Small intestine (tissue), 7 donors: ENCODE measurements at regions not wholly inside any gene's neighbourhood (a gene's known extent, or its start where the extent isn't known, plus 50 kb on each side); places are given as distances from the start of the nearest gene placed in this dataset.

ENCODE experiments used
- DNase-seq, 2 donors: peaks; one replicate each; pipeline versions ENCODE4 v3.0.0 to v3.0.0-alpha.2; 2013
- FAIRE-seq: peaks from 2 replicates; lab custom pipeline; 2012; peaks lifted over from hg19 to GRCh38; lab: Jason Lieb, UNC
- H3K27ac ChIP-seq, 3 donors: one replicate each; pipeline ENCODE4 v1.5.1; 2013; ENCODE audit warnings: low read length in 2 of 3, mild to moderate bottlenecking in 2 of 3, control low read depth in 1 of 3, inconsistent platforms in 1 of 3, low read depth in 1 of 3, moderate library complexity in 1 of 3
- H3K27me3 ChIP-seq, 3 donors: one replicate each; pipeline ENCODE4 v1.6.1; 2013; ENCODE audit warnings: low read length in 3 of 3, inconsistent platforms in 1 of 3; ENCODE audit not compliant: control insufficient read depth in 3 of 3, insufficient read depth in 3 of 3
- H3K36me3 ChIP-seq, 3 donors: one replicate each; pipeline ENCODE4 v1.6.1; 2013; ENCODE audit warnings: low read length in 3 of 3, inconsistent platforms in 1 of 3, low read depth in 1 of 3, mild to moderate bottlenecking in 1 of 3, moderate library complexity in 1 of 3; ENCODE audit not compliant: control insufficient read depth in 3 of 3, insufficient read depth in 2 of 3
- H3K4me1 ChIP-seq, 3 donors: one replicate each; pipeline ENCODE4 v1.6.1; 2013; ENCODE audit warnings: low read length in 2 of 3, inconsistent platforms in 1 of 3, low read depth in 1 of 3, mild to moderate bottlenecking in 1 of 3, moderate library complexity in 1 of 3; ENCODE audit not compliant: control insufficient read depth in 3 of 3, insufficient read depth in 2 of 3
- H3K4me3 ChIP-seq, 3 donors: one replicate each; pipeline ENCODE4 v1.5.1; 2013; ENCODE audit warnings: low read length in 3 of 3, control low read depth in 1 of 3, inconsistent platforms in 1 of 3, low read depth in 1 of 3, mild to moderate bottlenecking in 1 of 3, moderate library complexity in 1 of 3
- H3K9me3 ChIP-seq, 2 donors: one replicate each; pipeline ENCODE4 v1.6.1; 2013; ENCODE audit warnings: low read depth in 1 of 2, low read length in 1 of 2; ENCODE audit not compliant: control insufficient read depth in 2 of 2, insufficient read depth in 1 of 2
- WGBS, 3 donors: extraction: QIAGEN DNeasy Blood & Tissue Kit; methylation state at CpG; one replicate each; pipeline ENCODE4 v1.1.7; 2013; 5-methylcytosine and 5-hydroxymethylcytosine counted together
- donor health status: healthy with polysubstance abuse.
- donor health status: control.
- donor health status: control.
- donor health status: Bipolar disorder and iron deficiency.
- donor health status: healthy.

DNA sequence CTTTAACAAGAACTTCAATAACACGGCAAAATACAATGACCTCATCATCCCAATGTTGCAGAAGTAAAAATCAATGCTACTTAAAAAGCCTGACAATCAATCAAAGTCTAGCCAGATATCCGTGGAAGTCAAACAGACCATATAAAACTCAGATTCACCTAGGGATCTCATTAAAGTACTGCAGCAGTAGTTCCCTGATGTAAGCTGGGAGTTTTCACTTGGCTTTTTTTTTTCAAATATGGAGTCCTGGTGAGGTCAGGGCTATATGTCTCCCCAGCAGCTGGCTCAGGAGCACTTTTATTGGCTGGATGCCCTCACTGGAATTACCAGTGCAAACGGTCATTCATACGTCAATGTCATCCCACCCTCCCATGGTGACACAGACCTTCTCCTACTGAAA, 220.6 kb upstream of the SLC30A5 start:
- no peaks in the 10 kb centered on the region for H3K9me3 ChIP-seq
- H3K27me3 ChIP-seq, result no peaks in the 10 kb centered on the region
- H3K27ac ChIP-seq, result no peak overlapping the region
- 43 to 59% (median 58%) methylated on average over 4 of the region's 4 CpGs for WGBS, 3 donors
- FAIRE-seq (no peak), DNase-seq (no peak)
- H3K4me3 ChIP-seq, result no peak overlapping the region
- no peaks in the 10 kb centered on the region for H3K4me1 ChIP-seq
- no peaks in the 10 kb centered on the region for H3K36me3 ChIP-seq

DNA sequence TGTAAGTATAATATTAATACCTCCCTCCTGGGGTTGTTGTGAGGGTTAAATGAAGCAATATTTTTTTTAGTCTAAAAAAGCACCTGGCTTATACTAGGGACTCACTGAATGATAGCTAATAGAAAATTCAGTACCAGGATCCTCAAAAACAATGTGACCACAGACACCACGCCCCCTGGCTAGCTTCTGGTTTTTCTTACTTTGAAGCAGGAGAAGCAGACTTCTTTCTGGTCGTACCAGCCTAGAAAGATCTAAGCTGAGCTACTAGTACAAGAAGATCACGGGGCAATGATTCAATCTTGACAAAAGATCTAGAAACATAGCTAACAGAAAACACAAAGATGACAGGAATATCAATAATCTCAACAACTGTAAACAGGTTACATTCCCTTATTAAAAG, 218.5 kb upstream of the SLC30A5 start:
- FAIRE-seq, result no peak
- no peaks in the 10 kb centered on the region for H3K36me3 ChIP-seq
- WGBS, 3 donors, result 61 to 83% (median 74%) methylated on average over 3 of the region's 3 CpGs

DNA sequence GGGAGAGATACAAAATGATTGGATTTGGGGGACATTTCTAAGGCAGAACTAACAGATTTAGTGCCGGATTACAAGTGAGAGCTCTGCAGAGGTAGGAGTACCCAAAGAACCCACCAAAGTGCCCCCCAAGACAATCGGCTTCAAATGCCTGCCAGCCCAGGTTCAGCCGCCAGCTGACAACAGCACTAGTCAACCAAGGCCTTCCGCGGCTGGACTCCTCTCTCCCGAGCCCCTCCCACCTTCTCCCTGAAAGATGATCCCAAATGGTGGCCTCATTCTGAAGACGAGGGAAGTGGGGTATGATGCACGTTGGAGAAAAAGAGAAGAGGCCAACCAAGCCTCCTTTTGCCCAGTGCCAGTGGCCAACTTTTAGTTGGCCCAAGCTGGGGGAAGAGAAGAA, 210.4 kb upstream of the SLC30A5 start:
- DNase-seq (no peak), FAIRE-seq (no peak)
- no peaks in the 10 kb centered on the region for H3K4me1 ChIP-seq
- no peaks in the 10 kb centered on the region for H3K9me3 ChIP-seq
- no peaks in the 10 kb centered on the region for H3K36me3 ChIP-seq
- no peak overlapping the region for H3K27ac ChIP-seq
- H3K4me3 ChIP-seq, result no peak overlapping the region
- 83 to 92% (median 87%) methylated on average over 8 of the region's 8 CpGs for WGBS, 3 donors
- H3K27me3 ChIP-seq, result no peaks in the 10 kb centered on the region

More for the DNA sequence above, 218.5 kb upstream of the SLC30A5 start:
- DNase-seq, result no peak
- Histone ChIP-seq H3K4me1 (no peaks in the 10 kb centered on the region), H3K27me3 (no peaks in the 10 kb centered on the region), H3K9me3 (no peaks in the 10 kb centered on the region), H3K27ac (no peak overlapping the region), H3K4me3 (no peak overlapping the region)

DNA sequence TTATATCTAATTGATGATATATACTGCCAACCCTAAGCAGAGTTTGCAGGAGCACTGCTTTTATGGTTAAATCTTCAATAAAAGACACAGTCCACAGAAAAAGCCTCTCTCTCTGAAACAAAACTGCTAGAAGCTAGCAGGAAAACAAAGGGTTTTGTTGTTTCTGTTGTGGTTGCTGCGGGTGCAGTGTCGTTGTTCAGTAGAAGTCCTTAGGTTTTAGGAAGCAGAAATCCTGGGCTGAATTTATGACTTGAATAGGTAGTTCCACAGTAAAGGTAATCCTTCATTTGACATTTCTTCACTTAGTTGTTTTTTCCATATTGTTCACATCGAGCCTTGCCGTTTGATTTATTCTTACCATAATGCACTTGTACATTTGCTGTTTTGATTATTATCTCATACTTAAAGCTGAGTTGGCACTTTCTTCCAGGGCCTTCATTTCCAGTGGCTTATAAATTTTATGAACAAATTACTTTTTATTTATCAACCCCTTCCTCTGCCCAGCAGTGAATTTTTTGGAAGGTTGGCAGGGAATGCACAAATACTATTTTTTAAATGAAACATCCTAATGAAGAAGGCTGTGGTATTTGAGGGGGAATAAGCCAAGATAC, 209.6 kb upstream of the SLC30A5 start:
- WGBS, 3 donors, result 48 to 76% (median 58%) methylated on average over 4 of the region's 4 CpGs
- Histone ChIP-seq H3K4me1 (no peaks in the 10 kb centered on the region), H3K9me3 (no peaks in the 10 kb centered on the region), H3K27ac (no peak overlapping the region), H3K4me3 (no peak overlapping the region), H3K27me3 (no peaks in the 10 kb centered on the region), H3K36me3 (no peaks in the 10 kb centered on the region)
- FAIRE-seq, result no peak
- no peak for DNase-seq

DNA sequence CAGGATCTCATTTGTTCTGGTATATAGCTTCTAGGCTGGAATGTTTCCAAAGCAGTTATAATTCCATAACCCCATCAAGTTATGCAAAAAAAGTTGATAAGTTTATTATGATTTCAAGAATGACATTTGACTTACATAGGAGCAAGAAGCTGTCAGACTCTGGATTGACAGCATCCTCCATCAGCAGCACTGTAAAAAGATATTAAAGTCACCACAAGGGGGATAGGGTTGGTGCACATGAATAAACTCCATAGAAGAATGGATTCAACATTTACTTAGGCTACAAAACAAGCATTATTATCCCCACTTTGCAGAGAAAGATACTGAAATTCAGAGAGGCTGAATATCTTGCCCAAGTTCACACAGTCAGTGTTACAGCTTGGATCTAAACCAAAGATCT, 208.9 kb upstream of the SLC30A5 start:
- H3K36me3 ChIP-seq, result no peaks in the 10 kb centered on the region
- DNase-seq, result peak; percentile 2 to 5
- FAIRE-seq, result no peak
- no peaks in the 10 kb centered on the region for H3K4me1 ChIP-seq
- H3K27ac ChIP-seq, result no peak overlapping the region
- H3K27me3 ChIP-seq, result no peaks in the 10 kb centered on the region
- no peaks in the 10 kb centered on the region for H3K9me3 ChIP-seq
- no peak overlapping the region for H3K4me3 ChIP-seq

DNA sequence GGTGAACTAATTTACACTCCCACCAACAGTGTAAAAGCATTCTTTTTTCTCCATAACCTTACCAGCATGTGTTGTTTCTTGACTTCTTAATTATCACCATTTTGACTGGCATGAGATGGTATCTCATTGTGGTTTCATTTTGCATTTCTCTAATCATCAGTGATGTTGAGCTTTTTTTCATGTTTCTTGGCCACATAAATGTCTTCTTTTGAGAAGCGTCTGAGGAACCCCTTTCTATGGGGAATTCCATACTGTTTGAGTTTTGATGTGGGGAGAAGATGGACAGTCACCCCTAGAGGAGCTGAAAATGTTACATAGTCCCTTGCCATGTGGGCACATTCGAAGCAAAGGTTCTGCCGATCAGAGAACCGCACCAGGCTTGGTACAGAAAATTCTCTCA, 207.0 kb upstream of the SLC30A5 start:
- no peak for DNase-seq
- H3K9me3 ChIP-seq, result no peaks in the 10 kb centered on the region
- no peaks in the 10 kb centered on the region for H3K4me1 ChIP-seq
- H3K27ac ChIP-seq, result no peak overlapping the region
- H3K4me3 ChIP-seq, result no peak overlapping the region
- 82 to 94% (median 89%) methylated on average over 4 of the region's 4 CpGs for WGBS, 3 donors
- FAIRE-seq, result no peak
- H3K27me3 ChIP-seq, result no peaks in the 10 kb centered on the region
- H3K36me3 ChIP-seq, result no peaks in the 10 kb centered on the region

DNA sequence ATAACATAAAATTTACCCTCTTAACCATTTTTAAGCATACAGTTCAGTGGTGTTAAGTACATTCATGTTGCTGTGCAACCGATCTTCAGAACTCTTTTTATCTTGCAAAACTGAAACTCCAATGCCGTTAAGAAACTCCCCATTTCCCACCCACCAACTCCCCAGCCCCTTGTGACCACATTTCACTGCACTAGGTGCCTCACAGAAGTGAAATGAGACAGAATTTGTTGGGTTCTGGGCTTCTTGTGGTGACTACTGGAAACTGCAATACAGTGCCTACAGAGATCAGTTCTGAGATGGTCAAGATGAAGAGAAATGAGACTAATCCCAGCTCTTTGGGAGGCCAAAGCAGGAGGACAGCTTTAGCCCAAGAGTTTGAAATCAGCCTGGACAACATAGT, 202.1 kb upstream of the SLC30A5 start:
- Histone ChIP-seq H3K36me3 (no peaks in the 10 kb centered on the region), H3K27me3 (no peaks in the 10 kb centered on the region), H3K27ac (no peak overlapping the region), H3K4me3 (no peak overlapping the region), H3K4me1 (no peaks in the 10 kb centered on the region), H3K9me3 (no peaks in the 10 kb centered on the region)
- FAIRE-seq (no peak), DNase-seq (no peak)
- 62 to 73% (median 70%) methylated on average over 2 of the region's 2 CpGs for WGBS, 3 donors

DNA sequence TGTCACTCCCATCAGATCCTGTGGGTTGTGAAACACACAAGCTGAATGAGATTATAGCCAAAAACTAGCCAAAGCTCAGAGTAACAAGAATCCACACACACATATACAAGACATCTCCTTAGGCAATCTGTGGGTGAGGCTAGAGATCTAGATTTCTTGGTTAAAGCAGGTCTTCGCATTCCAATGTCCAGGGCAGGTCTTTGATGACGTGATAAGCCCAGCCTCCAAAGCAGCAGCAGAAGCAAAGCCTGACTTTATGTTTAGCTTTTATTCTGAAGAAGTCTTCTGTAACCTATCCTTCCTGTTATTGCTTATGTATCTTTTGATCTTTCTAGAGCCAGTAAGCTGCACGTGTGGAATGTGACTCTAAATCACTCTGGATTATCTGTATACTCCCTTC, 199.1 kb upstream of the SLC30A5 start:
- FAIRE-seq, result no peak
- no peak overlapping the region for H3K27ac ChIP-seq
- H3K27me3 ChIP-seq, result no peaks in the 10 kb centered on the region
- WGBS, 3 donors, result 55 to 64% (median 57%) methylated on average over 3 of the region's 3 CpGs
- DNase-seq, result no peak
- no peaks in the 10 kb centered on the region for H3K36me3 ChIP-seq
- H3K4me3 ChIP-seq, result no peak overlapping the region
- no peaks in the 10 kb centered on the region for H3K9me3 ChIP-seq
- no peaks in the 10 kb centered on the region for H3K4me1 ChIP-seq

DNA sequence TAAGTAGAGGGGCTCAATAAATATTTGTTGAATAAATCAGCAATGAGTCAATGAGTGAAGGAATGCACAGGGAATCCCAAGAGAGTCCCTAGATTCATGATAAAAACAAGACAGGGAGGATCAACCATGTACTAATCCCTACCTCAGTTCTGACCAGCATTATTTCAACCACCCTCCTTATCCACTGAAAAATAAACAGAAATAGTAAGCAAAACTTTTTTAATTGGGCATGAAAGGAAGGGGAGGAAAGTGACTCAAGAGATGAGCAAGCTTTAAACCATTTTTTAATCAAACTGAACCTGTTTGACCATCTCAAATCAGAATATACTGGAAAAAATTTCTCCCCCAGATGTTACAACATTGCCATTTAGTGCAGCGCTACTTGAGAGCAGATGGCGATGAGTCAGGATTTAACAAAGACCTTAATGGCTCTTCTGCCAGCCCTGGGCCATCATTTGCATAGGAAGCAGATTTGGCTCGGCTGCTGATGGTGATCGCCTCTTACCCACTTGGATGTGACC, 194.8 kb upstream of the SLC30A5 start:
- DNase-seq (no peak), FAIRE-seq (no peak)
- Histone ChIP-seq H3K27ac (no peak overlapping the region), H3K4me1 (no peaks in the 10 kb centered on the region), H3K9me3 (no peaks in the 10 kb centered on the region), H3K4me3 (no peak overlapping the region), H3K36me3 (no peaks in the 10 kb centered on the region), H3K27me3 (no peaks in the 10 kb centered on the region)
- WGBS, 3 donors, result 86 to 96% (median 92%) methylated on average over 4 of the region's 4 CpGs
